ENCODE measurements at regions not wholly inside any gene's neighbourhood (a gene's known extent, or its start where the extent isn't known, plus 50 kb on each side); places are given as distances from the start of the nearest gene placed in this dataset.

DNA sequence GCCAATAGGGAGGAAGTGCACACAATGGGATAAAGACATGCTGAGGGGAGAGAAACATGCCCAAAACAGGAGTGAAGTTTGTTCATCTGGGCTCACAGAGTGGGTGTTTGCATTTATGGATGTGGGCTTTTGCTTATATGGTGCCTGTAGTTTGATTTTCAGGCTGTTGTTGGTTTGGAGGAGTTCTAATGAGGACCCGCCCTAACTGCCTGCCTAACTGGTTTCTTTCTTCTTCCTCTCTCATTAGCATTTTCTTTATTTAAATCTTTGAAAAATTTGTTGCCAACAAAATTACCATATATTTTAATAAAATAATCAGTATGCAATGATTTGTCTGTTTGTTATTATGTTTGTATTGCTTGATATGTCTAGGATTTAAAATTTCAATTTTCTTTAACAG lies 1965.8 kb downstream of the C4orf33 start:
- TF ChIP-seq, protein P1, sequence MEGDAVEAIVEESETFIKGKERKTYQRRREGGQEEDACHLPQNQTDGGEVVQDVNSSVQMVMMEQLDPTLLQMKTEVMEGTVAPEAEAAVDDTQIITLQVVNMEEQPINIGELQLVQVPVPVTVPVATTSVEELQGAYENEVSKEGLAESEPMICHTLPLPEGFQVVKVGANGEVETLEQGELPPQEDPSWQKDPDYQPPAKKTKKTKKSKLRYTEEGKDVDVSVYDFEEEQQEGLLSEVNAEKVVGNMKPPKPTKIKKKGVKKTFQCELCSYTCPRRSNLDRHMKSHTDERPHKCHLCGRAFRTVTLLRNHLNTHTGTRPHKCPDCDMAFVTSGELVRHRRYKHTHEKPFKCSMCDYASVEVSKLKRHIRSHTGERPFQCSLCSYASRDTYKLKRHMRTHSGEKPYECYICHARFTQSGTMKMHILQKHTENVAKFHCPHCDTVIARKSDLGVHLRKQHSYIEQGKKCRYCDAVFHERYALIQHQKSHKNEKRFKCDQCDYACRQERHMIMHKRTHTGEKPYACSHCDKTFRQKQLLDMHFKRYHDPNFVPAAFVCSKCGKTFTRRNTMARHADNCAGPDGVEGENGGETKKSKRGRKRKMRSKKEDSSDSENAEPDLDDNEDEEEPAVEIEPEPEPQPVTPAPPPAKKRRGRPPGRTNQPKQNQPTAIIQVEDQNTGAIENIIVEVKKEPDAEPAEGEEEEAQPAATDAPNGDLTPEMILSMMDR (IDR thresholded peaks at IDR 0.05) = no peak
- TF ChIP-seq POLR2A (IDR thresholded peaks at IDR 0.05) = no peak

Measured in right lobe of liver (tissue), 4 donors.